ENCODE measurements at regions not wholly inside any gene's neighbourhood (a gene's known extent, or its start where the extent isn't known, plus 50 kb on each side); places are given as distances from the start of the nearest gene placed in this dataset.

- no peak for DNase-seq (ENCODE audit: low read depth)
- TF ChIP-seq, protein P1, sequence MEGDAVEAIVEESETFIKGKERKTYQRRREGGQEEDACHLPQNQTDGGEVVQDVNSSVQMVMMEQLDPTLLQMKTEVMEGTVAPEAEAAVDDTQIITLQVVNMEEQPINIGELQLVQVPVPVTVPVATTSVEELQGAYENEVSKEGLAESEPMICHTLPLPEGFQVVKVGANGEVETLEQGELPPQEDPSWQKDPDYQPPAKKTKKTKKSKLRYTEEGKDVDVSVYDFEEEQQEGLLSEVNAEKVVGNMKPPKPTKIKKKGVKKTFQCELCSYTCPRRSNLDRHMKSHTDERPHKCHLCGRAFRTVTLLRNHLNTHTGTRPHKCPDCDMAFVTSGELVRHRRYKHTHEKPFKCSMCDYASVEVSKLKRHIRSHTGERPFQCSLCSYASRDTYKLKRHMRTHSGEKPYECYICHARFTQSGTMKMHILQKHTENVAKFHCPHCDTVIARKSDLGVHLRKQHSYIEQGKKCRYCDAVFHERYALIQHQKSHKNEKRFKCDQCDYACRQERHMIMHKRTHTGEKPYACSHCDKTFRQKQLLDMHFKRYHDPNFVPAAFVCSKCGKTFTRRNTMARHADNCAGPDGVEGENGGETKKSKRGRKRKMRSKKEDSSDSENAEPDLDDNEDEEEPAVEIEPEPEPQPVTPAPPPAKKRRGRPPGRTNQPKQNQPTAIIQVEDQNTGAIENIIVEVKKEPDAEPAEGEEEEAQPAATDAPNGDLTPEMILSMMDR (IDR thresholded peaks at IDR 0.05; ENCODE audit: low read depth, low read length): no peak
- TF ChIP-seq MYC (IDR thresholded peaks at IDR 0.05; ENCODE audit: low read depth, low read length) (no peak), POLR2A (IDR thresholded peaks at IDR 0.05; ENCODE audit: extremely low read depth, insufficient read length) (no peak), MAX (IDR thresholded peaks at IDR 0.05; ENCODE audit: low read depth, low read length) (no peak)
- no peak overlapping the region for H3K4me3 ChIP-seq (ENCODE audit: low read depth, low read length)
These were observed 51.4 kb upstream of the CALM2 start for GRCh38 chr2:47227532-47228279.

DNA sequence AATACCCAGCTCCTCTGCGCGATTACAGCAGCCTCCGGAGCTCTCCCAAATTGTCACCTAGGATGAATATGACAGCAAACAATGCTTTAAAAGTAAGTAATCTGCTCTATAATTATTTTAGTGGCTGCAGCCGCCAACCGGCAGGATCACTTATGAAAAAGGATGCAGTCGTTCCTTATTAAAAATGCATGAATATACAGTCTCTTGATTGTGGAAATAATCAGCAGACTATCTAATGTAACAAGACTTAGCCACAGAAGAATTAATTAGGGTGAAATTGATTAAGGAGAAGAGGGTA, 50.6 kb upstream of the CALM2 start:
- no peak overlapping the region for H3K4me3 ChIP-seq (ENCODE audit: low read depth, low read length)
- TF ChIP-seq POLR2A (IDR thresholded peaks at IDR 0.05; ENCODE audit: extremely low read depth, insufficient read length) (no peak), MYC (IDR thresholded peaks at IDR 0.05; ENCODE audit: low read depth, low read length) (no peak), MAX (IDR thresholded peaks at IDR 0.05; ENCODE audit: low read depth, low read length) (no peak)
- TF ChIP-seq, protein P1 (IDR thresholded peaks at IDR 0.05; ENCODE audit: low read depth, low read length): no peak
- DNase-seq (ENCODE audit: low read depth): no peak

- TF ChIP-seq MYC (IDR thresholded peaks at IDR 0.05; ENCODE audit: low read depth, low read length) (no peak), MAX (IDR thresholded peaks at IDR 0.05; ENCODE audit: low read depth, low read length) (no peak), POLR2A (IDR thresholded peaks at IDR 0.05; ENCODE audit: extremely low read depth, insufficient read length) (no peak)
- TF ChIP-seq, protein P1 (IDR thresholded peaks at IDR 0.05; ENCODE audit: low read depth, low read length): no peak
- H3K4me3 ChIP-seq (ENCODE audit: low read depth, low read length): no peak overlapping the region
- DNase-seq (ENCODE audit: low read depth): no peak
These were observed 50.0 kb upstream of the CALM2 start for GRCh38 chr2:47226132-47226922.

Measured in NB4 (cell line).